Keratinocyte (primary cell): ENCODE measurements at regions not wholly inside any gene's neighbourhood (a gene's known extent, or its start where the extent isn't known, plus 50 kb on each side); places are given as distances from the start of the nearest gene placed in this dataset.

Experiments used
- CTCF ChIP-seq, 3 experiments: IDR thresholded peaks in 1 of 3; conservative IDR thresholded peaks in 1 of 3; optimal IDR thresholded peaks in 1 of 3; 2 replicates in 2 of 3; 3 replicates in 1 of 3; pipeline versions ENCODE3 to v1.5.1; 2011; ENCODE audit warnings: low read length in 3 of 3, mild to moderate bottlenecking in 3 of 3, moderate library complexity in 2 of 3, control low read depth in 1 of 3, inconsistent platforms in 1 of 3; ENCODE audit not compliant: insufficient read depth in 2 of 3; ENCODE audit errors: extremely low read depth in 1 of 3
- EZH2 ChIP-seq: IDR thresholded peaks from one replicate; pipeline ENCODE4 v1.6.1; 2012; ENCODE audit warnings: inconsistent platforms, mild to moderate bottlenecking, low read length, moderate library complexity

GRCh38 chr1:79530476-79530875 lies 523.9 kb upstream of the ADGRL4 start:
- TF ChIP-seq CTCF (optimal IDR thresholded peaks at IDR 0.05 in 1 of 3, IDR thresholded peaks at IDR 0.05 in 1 of 3, conservative IDR thresholded peaks at IDR 0.05 in 1 of 3; ENCODE audit: extremely low read depth in 1 of 3, insufficient read depth in 2 of 3, low read length in 3 of 3) = no peak
- TF ChIP-seq EZH2 = no peak
